ENCODE measurements at regions not wholly inside any gene's neighbourhood (a gene's known extent, or its start where the extent isn't known, plus 50 kb on each side); places are given as distances from the start of the nearest gene placed in this dataset.
A peak's percentile ranks its signal among the peaks of the same experiment; 100 is the strongest.
"Not testable (repeated sequence)": the region's sequence is repeated elsewhere in the genome, so short reads cannot be mapped to it uniquely, and the experiment has no call there.

DNA sequence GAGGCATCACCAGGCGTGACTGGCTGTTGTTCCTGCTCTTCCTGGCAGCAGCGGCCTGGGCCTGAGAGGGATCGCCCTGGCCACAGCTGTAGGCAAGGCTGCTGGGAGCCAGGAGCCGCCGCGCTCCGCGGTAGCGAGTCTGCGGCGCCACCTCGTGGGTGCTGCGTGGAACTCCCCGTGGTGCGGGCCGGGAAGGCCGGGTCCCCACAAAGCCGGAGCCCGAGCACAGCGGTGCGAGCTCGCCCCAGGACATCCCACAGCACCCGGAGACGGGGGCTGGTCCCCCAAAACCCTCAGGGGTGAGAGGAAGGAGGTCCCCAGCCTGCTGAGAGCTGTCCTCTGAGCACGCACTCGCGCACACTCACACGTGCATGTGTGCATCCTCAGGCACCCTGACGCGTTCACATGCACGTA lies 320.0 kb upstream of the PLGLB1 start:
- intact Hi-C loops (cut with micrococcal nuclease); H3K9me3 ChIP-seq (replicated peaks); H3K27me3 ChIP-seq (ENCODE audit: low read depth); H3K4me3 ChIP-seq; H3K27ac ChIP-seq (replicated peaks); H3K36me3 ChIP-seq; H3K4me1 ChIP-seq: not testable (repeated sequence)
- DNase-seq, result peak; percentile 77
- TF ChIP-seq, protein P1, sequence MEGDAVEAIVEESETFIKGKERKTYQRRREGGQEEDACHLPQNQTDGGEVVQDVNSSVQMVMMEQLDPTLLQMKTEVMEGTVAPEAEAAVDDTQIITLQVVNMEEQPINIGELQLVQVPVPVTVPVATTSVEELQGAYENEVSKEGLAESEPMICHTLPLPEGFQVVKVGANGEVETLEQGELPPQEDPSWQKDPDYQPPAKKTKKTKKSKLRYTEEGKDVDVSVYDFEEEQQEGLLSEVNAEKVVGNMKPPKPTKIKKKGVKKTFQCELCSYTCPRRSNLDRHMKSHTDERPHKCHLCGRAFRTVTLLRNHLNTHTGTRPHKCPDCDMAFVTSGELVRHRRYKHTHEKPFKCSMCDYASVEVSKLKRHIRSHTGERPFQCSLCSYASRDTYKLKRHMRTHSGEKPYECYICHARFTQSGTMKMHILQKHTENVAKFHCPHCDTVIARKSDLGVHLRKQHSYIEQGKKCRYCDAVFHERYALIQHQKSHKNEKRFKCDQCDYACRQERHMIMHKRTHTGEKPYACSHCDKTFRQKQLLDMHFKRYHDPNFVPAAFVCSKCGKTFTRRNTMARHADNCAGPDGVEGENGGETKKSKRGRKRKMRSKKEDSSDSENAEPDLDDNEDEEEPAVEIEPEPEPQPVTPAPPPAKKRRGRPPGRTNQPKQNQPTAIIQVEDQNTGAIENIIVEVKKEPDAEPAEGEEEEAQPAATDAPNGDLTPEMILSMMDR (IDR thresholded peaks at IDR 0.05; ENCODE audit: borderline replicate concordance), result peak; percentile 79

DNA sequence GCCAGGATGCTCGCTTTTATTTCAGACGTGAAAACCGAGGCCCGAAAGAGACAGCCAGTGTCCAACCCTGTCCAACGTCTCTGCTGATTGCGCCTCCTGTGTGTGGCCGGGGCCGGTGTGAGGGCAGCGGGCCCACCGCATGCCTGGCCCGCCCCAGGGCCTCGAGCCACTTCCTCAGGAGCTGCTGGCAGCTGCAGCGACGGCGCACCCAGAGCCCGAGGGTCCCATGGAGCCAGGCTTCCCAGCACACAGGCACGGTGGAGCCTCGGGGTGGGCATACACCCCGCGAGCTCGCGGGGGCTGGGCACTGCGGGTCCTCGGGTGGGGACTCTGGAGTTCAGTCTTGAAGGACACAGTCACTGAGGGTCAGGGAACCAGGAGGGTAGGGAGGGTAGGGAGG lies 320.5 kb upstream of the PLGLB1 start:
- H3K36me3 ChIP-seq; intact Hi-C loops (cut with micrococcal nuclease); H3K9me3 ChIP-seq (replicated peaks); H3K4me3 ChIP-seq; DNase-seq; H3K27me3 ChIP-seq (ENCODE audit: low read depth); H3K27ac ChIP-seq (replicated peaks); H3K4me1 ChIP-seq: not testable (repeated sequence)

DNA sequence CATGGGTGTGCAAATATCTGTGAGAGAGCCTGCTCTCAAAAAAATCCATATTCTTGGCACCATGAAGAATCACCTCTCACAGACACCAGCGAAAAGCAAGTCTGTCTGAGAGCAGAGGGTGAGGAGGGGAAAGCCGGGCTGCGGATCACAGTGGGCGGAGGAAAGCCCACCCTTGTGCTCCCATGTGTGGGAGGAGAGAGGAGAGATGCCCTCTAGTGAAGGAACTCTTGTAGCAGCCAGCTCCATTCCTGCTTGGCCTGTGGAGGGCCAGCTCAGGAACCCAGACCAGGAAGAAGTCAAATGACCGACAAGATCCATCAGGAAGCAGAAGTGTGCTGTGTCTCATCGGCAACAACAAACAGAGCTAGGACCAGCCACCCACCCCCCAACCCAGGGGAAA lies 321.7 kb upstream of the PLGLB1 start:
- H3K27me3 ChIP-seq (ENCODE audit: low read depth); H3K9me3 ChIP-seq (replicated peaks); intact Hi-C loops (cut with micrococcal nuclease); H3K27ac ChIP-seq (replicated peaks); DNase-seq; H3K36me3 ChIP-seq; H3K4me3 ChIP-seq; H3K4me1 ChIP-seq: not testable (repeated sequence)

DNA sequence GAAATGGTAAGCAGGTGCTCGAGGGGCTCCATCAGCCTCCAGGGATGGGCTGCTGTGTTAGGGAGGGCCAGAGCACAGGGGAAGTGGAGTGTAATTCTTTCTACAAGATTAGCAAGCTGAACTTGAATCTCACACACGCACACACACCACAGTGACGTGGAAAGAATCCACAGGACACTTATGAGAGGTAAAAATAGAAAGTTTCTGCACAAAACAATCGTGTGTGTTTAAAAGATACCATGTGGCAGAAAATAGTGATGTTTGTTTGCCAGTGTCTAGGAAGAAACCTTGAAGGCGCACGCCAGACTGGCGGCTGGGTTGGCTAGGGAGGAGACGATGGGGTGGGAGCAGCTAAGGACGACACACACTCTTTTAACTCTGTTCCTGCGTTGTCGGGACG lies 323.6 kb upstream of the PLGLB1 start:
- H3K4me1 ChIP-seq; intact Hi-C loops (cut with micrococcal nuclease); H3K4me3 ChIP-seq; H3K9me3 ChIP-seq (replicated peaks); H3K36me3 ChIP-seq; H3K27me3 ChIP-seq (ENCODE audit: low read depth); DNase-seq; H3K27ac ChIP-seq (replicated peaks): not testable (repeated sequence)

DNA sequence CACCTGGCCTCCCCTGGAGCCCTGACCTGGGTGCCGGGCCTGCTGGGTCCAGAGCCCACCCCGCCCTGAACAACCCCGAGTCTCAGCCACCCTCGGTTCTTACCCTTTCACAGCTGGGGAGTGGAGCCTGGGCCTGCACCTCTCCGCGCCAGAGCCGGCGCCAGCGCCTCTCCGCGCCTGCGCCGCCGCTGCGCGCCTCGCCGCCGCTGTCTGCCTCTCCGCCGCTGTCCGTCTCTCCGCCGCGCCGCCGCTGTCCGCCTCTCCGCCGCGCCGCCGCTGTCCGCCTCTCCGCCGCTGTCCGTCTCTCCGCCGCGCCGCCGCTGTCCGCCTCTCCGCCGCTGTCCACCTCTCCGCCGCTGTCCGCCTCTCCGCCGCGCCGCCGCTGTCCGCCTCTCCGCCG lies 326.9 kb upstream of the PLGLB1 start:
- H3K9me3 ChIP-seq (replicated peaks); H3K27me3 ChIP-seq (ENCODE audit: low read depth); H3K4me1 ChIP-seq; H3K36me3 ChIP-seq; H3K27ac ChIP-seq (replicated peaks); DNase-seq; intact Hi-C loops (cut with micrococcal nuclease): not testable (repeated sequence)
- H3K4me3 ChIP-seq, result peak overlapping the region; percentile 11

DNA sequence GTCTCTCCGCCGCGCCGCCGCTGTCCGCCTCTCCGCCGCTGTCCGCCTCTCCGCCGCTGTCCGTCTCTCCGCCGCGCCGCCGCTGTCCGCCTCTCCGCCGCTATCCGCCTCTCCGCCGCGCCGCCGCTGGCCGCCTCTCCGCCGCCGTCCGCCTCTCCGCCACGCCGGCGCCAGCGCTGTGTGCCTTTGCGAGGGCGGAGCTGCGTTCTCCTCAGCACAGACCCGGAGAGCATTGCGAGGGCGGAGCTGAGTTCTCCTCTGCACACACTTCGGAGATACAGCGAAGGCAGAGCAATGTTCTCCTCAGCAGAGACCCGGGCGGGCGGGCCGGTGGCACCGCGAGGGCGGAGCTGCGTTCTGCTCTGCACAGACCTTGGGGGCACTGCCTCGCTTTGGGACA lies 327.4 kb upstream of the PLGLB1 start:
- H3K27ac ChIP-seq (replicated peaks); H3K4me1 ChIP-seq; DNase-seq; H3K36me3 ChIP-seq; H3K27me3 ChIP-seq (ENCODE audit: low read depth); H3K4me3 ChIP-seq; H3K9me3 ChIP-seq (replicated peaks); intact Hi-C loops (cut with micrococcal nuclease): not testable (repeated sequence)

DNA sequence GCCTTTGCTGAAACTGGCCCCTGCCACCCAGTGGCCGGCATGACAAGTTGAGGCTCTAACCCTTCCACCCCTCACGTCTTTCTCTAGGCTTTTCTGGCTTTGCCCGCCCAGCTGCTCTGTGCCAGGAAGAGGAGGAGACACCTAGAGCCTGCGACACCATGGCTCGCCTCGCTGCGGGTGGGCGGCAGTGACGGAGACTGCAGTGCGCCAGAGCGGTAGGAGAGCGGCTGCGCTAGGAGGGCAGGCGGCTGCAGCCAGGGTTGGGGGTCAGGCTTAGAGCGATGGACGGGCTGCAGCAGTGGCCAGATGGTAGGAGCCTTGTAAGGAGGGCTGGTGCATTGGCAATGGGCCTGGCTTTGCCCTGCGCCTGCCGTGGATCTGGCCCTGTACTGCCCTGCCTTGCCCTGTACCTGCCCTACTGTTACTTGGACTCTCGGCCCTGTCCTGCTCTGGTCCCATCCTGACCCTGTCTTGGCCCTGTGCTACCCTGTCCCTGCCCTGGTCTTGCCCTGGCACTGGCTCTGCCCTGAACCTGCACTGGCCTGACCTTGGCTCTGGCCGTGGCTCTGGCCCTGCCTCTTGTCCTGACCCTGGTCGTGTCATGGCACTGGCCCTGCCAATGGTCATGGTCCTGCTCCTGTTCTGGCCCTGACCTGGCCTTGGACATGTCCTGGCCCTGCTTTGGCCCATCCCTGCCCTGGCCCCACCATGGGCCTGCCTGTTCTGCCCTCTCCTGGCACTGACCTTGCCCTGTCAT lies 330.7 kb upstream of the PLGLB1 start:
- H3K4me1 ChIP-seq, H3K36me3 ChIP-seq, DNase-seq: not testable (repeated sequence)

DNA sequence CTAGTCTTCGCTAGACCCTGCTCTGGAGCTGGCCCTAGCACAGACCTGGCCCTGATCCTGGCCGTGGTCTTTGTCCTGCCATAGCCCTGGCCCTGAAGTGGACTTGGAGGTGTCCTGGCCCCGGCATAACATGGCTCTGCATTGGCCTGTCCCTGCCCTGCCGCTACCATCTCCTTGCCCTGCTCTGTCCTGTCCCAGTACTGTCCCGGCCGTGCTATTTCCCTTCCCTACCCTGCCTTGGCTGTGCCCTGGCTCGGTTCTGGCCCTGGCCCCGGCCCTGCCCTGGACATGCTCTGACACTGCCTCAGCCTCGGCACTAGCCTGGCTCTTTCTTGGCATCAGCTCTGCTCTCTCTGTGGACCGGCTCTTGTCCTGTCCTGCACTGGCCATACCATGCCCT lies 331.8 kb upstream of the PLGLB1 start:
- DNase-seq; H3K4me1 ChIP-seq; H3K27ac ChIP-seq (replicated peaks); H3K9me3 ChIP-seq (replicated peaks); H3K36me3 ChIP-seq; intact Hi-C loops (cut with micrococcal nuclease); H3K27me3 ChIP-seq (ENCODE audit: low read depth); H3K4me3 ChIP-seq: not testable (repeated sequence)

More for the DNA sequence above, 330.7 kb upstream of the PLGLB1 start:
- intact Hi-C loops (cut with micrococcal nuclease); H3K4me3 ChIP-seq; H3K27me3 ChIP-seq (ENCODE audit: low read depth); H3K27ac ChIP-seq (replicated peaks); H3K9me3 ChIP-seq (replicated peaks): not testable (repeated sequence)

DNA sequence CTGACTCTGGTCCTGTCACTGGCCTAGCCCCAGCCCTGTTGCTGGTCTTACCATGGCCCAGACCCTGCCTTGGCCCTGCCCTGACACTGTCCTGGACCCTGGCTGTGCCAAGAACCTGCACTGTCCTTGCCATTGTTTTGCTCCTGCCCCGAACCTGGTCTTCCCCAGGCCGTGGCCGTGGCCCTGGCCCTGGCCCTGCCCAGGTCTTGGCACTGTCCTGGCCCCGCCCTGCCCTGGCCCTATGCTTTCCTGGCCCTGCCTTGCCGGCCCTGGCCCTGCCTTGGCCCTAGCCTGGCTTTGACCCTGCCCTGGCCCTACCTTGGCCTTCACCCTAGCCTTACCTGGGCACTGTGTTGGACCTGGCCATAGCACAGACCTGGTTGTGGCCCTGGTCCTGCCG lies 332.5 kb upstream of the PLGLB1 start:
- H3K27ac ChIP-seq (replicated peaks); H3K4me3 ChIP-seq; H3K9me3 ChIP-seq (replicated peaks); H3K36me3 ChIP-seq; H3K27me3 ChIP-seq (ENCODE audit: low read depth); DNase-seq; intact Hi-C loops (cut with micrococcal nuclease); H3K4me1 ChIP-seq: not testable (repeated sequence)

DNA sequence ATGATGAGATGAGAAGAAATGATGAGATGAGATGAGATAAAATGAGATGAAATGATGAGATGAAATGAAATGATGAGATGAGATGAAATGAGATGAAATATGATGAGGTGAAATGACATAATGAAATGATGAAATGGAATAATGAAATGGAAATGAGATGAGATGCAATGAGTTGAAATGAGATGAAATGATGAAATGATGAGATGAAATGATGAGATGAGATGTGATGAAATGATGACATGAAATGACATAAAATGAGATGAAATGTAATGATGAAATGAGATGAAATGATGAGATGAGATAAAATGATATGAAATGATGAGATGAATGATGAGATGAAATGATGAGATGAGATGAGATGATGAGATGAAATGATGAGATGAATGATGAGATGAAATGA lies 338.6 kb upstream of the PLGLB1 start:
- H3K9me3 ChIP-seq (replicated peaks); H3K4me3 ChIP-seq; intact Hi-C loops (cut with micrococcal nuclease); H3K27me3 ChIP-seq (ENCODE audit: low read depth); DNase-seq; H3K4me1 ChIP-seq; H3K27ac ChIP-seq (replicated peaks); H3K36me3 ChIP-seq: not testable (repeated sequence)

DNA sequence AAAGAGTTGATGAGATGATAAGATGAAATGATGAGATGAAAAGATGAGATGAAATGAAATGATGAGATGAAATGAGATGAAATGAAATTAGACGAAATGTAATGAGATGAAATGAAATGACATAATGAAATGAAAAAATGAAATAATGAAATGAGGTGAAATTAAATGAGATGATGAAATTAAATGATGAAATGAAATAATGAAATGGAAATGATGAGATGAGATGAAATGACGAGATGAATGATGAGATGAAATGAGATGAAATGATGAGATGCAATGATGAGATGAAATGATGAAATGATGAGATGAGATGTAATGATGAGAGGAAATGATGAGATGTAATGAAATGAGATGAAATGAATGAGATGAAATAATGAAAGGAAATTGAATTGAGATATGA lies 339.3 kb upstream of the PLGLB1 start:
- not testable (repeated sequence) for DNase-seq

DNA sequence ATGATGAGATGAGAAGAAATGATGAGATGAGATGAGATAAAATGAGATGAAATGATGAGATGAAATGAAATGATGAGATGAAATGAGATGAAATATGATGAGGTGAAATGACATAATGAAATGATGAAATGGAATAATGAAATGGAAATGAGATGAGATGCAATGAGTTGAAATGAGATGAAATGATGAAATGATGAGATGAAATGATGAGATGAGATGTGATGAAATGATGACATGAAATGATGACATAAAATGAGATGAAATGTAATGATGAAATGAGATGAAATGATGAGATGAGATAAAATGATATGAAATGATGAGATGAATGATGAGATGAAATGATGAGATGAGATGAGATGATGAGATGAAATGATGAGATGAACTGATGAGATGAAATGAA lies 340.2 kb upstream of the PLGLB1 start:
- H3K36me3 ChIP-seq; H3K27ac ChIP-seq (replicated peaks); H3K27me3 ChIP-seq (ENCODE audit: low read depth); H3K4me1 ChIP-seq; H3K9me3 ChIP-seq (replicated peaks); intact Hi-C loops (cut with micrococcal nuclease); H3K4me3 ChIP-seq; DNase-seq: not testable (repeated sequence)

More for the DNA sequence above, 339.3 kb upstream of the PLGLB1 start:
- H3K27ac ChIP-seq (replicated peaks); intact Hi-C loops (cut with micrococcal nuclease); H3K27me3 ChIP-seq (ENCODE audit: low read depth); H3K4me1 ChIP-seq; H3K9me3 ChIP-seq (replicated peaks); H3K36me3 ChIP-seq; H3K4me3 ChIP-seq: not testable (repeated sequence)

DNA sequence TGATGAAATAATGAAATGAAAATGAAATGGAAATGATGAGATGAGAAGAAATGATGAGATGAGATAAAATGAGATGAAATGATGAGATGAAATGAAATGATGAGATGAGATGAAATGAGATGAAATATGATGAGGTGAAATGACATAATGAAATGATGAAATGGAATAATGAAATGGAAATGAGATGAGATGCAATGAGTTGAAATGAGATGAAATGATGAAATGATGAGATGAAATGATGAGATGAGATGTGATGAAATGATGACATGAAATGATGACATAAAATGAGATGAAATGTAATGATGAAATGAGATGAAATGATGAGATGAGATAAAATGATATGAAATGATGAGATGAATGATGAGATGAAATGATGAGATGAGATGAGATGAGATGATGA lies 342.7 kb upstream of the PLGLB1 start:
- DNase-seq; H3K4me1 ChIP-seq; H3K36me3 ChIP-seq; H3K27ac ChIP-seq (replicated peaks); H3K9me3 ChIP-seq (replicated peaks); H3K27me3 ChIP-seq (ENCODE audit: low read depth); H3K4me3 ChIP-seq; intact Hi-C loops (cut with micrococcal nuclease): not testable (repeated sequence)

Measured in left ventricle myocardium inferior (tissue), 1 donor.